Endothelial cell of umbilical vein (primary cell): ENCODE measurements at regions not wholly inside any gene's neighbourhood (a gene's known extent, or its start where the extent isn't known, plus 50 kb on each side); places are given as distances from the start of the nearest gene placed in this dataset.

Experiments
- BruUV-seq: library from RNA; stranded (reverse); fragments of 400-500 nt; replicated peaks from 2 replicates; lab custom pipeline; 2021; lab: Mats Ljungman, UMichigan
- CTCF ChIA-PET: fragments of 300-600, 350-600 bp; sonication (Branson Sonifier 250); formaldehyde crosslinking; loops from one replicate; lab custom pipeline; 2021; ENCODE audit warnings: antibody characterized with exemption, inconsistent platforms; lab: Charles Lee
- POLR2A ChIA-PET: fragments of 300-600, 350-600 bp; sonication (Branson Sonifier 250); formaldehyde crosslinking; loops from one replicate; lab custom pipeline; 2021; ENCODE audit warnings: antibody characterized with exemption, inconsistent platforms; lab: Charles Lee
- DNase-seq: peaks from one replicate; pipeline ENCODE4 v3.0.0-alpha.2; 2011; ENCODE audit warnings: low read depth, low spot score
- FAIRE-seq: peaks from 2 replicates; lab custom pipeline; 2011; peaks lifted over from hg19 to GRCh38; lab: Jason Lieb, UNC
- H2AFZ ChIP-seq: 2 replicates; pipeline ENCODE4 v1.6.0; 2012; ENCODE audit warnings: low read depth, low read length, control low read depth, inconsistent platforms
- H3K27ac ChIP-seq: 2 replicates; pipeline ENCODE4 v1.5.1; 2011; ENCODE audit warnings: low read depth, mild to moderate bottlenecking, control low read depth, low read length, moderate library complexity; ENCODE audit not compliant: insufficient read depth
- H3K27me3 ChIP-seq, 2 experiments: 2 replicates each; pipeline versions ENCODE4 v1.6.0 to v1.6.1; 2011; ENCODE audit warnings: low read length in 2 of 2, mixed read lengths in 1 of 2; ENCODE audit not compliant: control insufficient read depth in 2 of 2, insufficient read depth in 2 of 2
- H3K36me3 ChIP-seq, 2 experiments: 2 replicates in 1 of 2; 3 replicates in 1 of 2; pipeline ENCODE4 v1.5.1; 2011; ENCODE audit warnings: low read length in 2 of 2, mild to moderate bottlenecking in 1 of 2, moderate library complexity in 1 of 2; ENCODE audit not compliant: control insufficient read depth in 2 of 2, insufficient read depth in 2 of 2; ENCODE audit errors: extremely low read depth in 1 of 2
- H3K4me1 ChIP-seq: 3 replicates; pipeline ENCODE4 v1.5.1; 2011; ENCODE audit warnings: mild to moderate bottlenecking, low read length; ENCODE audit not compliant: control insufficient read depth, insufficient read depth; ENCODE audit errors: extremely low read depth
- H3K4me2 ChIP-seq: 2 replicates; pipeline ENCODE4 v1.6.1; 2011; ENCODE audit warnings: low read length, control low read depth, mixed read lengths; ENCODE audit not compliant: insufficient read depth
- H3K4me3 ChIP-seq, 3 experiments: fragments of 200-600 bp in 1 of 3; sonication (generic), shearing (Covaris generic) in 1 of 3; replicated peaks in 1 of 3; 2 replicates each; pipeline ENCODE4 v1.5.1; 2011 to 2016; ENCODE audit warnings: control low read depth in 3 of 3, low read length in 3 of 3, mild to moderate bottlenecking in 2 of 3, inconsistent platforms in 1 of 3, low read depth in 1 of 3, moderate library complexity in 1 of 3; ENCODE audit not compliant: insufficient read depth in 1 of 3
- H3K79me2 ChIP-seq: 2 replicates; pipeline ENCODE4 v1.6.0; 2012; ENCODE audit warnings: low read length, inconsistent platforms; ENCODE audit not compliant: control insufficient read depth, insufficient read depth
- H3K9ac ChIP-seq: replicated peaks from 2 replicates; pipeline ENCODE3; 2011; ENCODE audit warnings: low read length, control low read depth; ENCODE audit not compliant: insufficient read depth; ENCODE audit errors: extremely low read depth
- H3K9me1 ChIP-seq: replicated peaks from 3 replicates; pipeline ENCODE4 v1.6.0; 2011; ENCODE audit warnings: mild to moderate bottlenecking, low read length; ENCODE audit not compliant: control insufficient read depth, insufficient read depth; ENCODE audit errors: extremely low read depth
- H3K9me3 ChIP-seq: replicated peaks from 2 replicates; pipeline ENCODE4 v1.5.1; 2012; ENCODE audit warnings: low read length, inconsistent platforms; ENCODE audit not compliant: control insufficient read depth, insufficient read depth
- H4K20me1 ChIP-seq: replicated peaks from 2 replicates; pipeline ENCODE3; 2011; ENCODE audit warnings: mild to moderate bottlenecking, low read length; ENCODE audit not compliant: control insufficient read depth, insufficient read depth; ENCODE audit errors: extremely low read depth
- EZH2 ChIP-seq: IDR thresholded peaks from 2 replicates; pipeline ENCODE4 v1.6.1; 2012; ENCODE audit warnings: borderline replicate concordance, low read depth, mild to moderate bottlenecking, moderate library complexity, low read length, inconsistent platforms; ENCODE audit not compliant: severe bottlenecking
- FOS ChIP-seq: IDR thresholded peaks from 2 replicates; pipeline ENCODE4 v1.6.1; 2011; ENCODE audit warnings: mild to moderate bottlenecking, low read length, moderate library complexity, borderline replicate concordance; ENCODE audit not compliant: insufficient read depth
- JUN ChIP-seq: IDR thresholded peaks from 2 replicates; pipeline ENCODE4 v1.6.1; 2011; ENCODE audit warnings: borderline replicate concordance, low read depth; ENCODE audit not compliant: insufficient read length, insufficient read depth
- MYC ChIP-seq: IDR thresholded peaks from one replicate; pipeline ENCODE4 v1.6.1; 2011; ENCODE audit warnings: mild to moderate bottlenecking, low read depth, low read length
- POLR2A ChIP-seq: IDR thresholded peaks from 2 replicates; pipeline ENCODE4 v1.6.1; 2012; ENCODE audit warnings: low read depth, mild to moderate bottlenecking, control low read depth, low read length
- POLR2AphosphoS5 ChIP-seq: IDR thresholded peaks from 2 replicates; pipeline ENCODE4 v1.6.1; 2012; ENCODE audit warnings: low read depth, mild to moderate bottlenecking, control low read depth, low read length, moderate library complexity; ENCODE audit not compliant: insufficient read depth
- dilution Hi-C: fragments of 300-500 bp; cut with MboI; formaldehyde crosslinking; loops from one replicate; pipeline ENCODE4 v1.15.0; 2019; ENCODE audit warnings: low sequenced_read_pairs; ENCODE audit not compliant: extremely low pct_ligation_motif_present
- intact Hi-C: fragments of 100-400 bp; cut with micrococcal nuclease; formaldehyde crosslinking; loops from one replicate; pipeline ENCODE4 v1.10.0; 2022
- TF ChIP-seq, protein P1 (sequence below): IDR thresholded peaks from 2 replicates; pipeline ENCODE4 v1.6.1; 2011; ENCODE audit not compliant: insufficient read depth, insufficient read length
- TF ChIP-seq, protein P2 (sequence below), 2 donors: IDR thresholded peaks; 1 replicate in 1 of 2; 2 replicates in 1 of 2; pipeline ENCODE4 v1.5.1; 2011; ENCODE audit warnings: low read length in 2 of 2, mild to moderate bottlenecking in 2 of 2, moderate library complexity in 2 of 2, control low read depth in 1 of 2, inconsistent platforms in 1 of 2, low read depth in 1 of 2; ENCODE audit not compliant: insufficient read depth in 1 of 2; ENCODE audit errors: extremely low read depth in 1 of 2

DNA sequence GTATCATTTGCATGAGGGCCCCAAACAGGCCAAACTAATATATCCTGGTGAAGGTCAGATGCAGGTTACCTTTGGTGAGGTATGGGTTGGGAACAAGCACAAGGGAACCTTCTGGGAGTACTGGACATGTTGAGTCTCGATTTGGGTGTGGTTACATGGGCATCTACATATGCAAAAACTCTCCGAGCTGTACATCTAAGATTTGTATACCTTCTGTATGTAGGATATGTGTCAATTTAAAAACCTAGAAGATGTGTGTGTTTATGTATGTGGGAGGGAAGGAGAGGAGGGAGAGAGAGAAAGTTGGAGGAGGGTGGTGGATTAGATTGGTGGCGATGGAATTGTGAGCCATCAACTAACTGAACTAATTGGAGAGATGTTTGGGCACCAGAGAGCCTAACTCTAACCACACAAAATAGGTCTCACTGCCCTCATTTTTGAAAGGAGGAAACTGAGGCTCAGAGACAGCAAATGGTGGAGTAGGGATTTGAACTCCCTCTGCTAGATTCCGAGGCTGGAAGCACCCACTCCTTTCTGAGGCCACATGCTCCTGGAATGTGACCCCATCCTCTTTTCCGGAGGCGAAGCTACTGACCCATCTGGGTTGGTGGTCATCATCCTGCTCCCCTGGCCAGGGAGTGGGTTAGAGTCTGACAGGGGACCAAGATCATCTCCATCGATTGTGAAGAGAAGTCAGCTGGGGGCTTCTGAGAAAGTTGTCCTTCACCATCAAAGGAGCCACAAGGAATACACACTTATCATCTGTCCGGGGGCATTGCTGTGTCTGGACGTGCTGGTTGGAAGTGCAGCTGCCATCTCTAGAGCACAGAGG lies 107.3 kb upstream of the MYCN start:
- Histone ChIP-seq H3K27ac (no peak overlapping the region), H3K4me1 (no peaks in the 10 kb centered on the region), H4K20me1 (no peaks in the 10 kb centered on the region), H2AFZ (no peak overlapping the region), H3K9me1 (no peaks in the 10 kb centered on the region), H3K27me3 (no peaks in the 10 kb centered on the region), H3K36me3 (no peaks in the 10 kb centered on the region), H3K4me2 (no peak overlapping the region), H3K9ac (no peak overlapping the region), H3K9me3 (no peaks in the 10 kb centered on the region), H3K79me2 (no peaks in the 10 kb centered on the region), H3K4me3 (no peak overlapping the region)
- CTCF ChIA-PET = no interaction called here
- dilution Hi-C loops (no loop called here), intact Hi-C loops (no loop called here)
- DNase-seq (no peak), FAIRE-seq (no peak)
- BruUV-seq = no TSS peak
- POLR2A ChIA-PET = no interaction called here
- no peak for TF ChIP-seq JUN
- TF ChIP-seq, protein P1, sequence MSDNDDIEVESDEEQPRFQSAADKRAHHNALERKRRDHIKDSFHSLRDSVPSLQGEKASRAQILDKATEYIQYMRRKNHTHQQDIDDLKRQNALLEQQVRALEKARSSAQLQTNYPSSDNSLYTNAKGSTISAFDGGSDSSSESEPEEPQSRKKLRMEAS = no peak
- no peak for TF ChIP-seq POLR2AphosphoS5
- no peak for TF ChIP-seq POLR2A
- TF ChIP-seq EZH2 = no peak
- TF ChIP-seq, protein P2, sequence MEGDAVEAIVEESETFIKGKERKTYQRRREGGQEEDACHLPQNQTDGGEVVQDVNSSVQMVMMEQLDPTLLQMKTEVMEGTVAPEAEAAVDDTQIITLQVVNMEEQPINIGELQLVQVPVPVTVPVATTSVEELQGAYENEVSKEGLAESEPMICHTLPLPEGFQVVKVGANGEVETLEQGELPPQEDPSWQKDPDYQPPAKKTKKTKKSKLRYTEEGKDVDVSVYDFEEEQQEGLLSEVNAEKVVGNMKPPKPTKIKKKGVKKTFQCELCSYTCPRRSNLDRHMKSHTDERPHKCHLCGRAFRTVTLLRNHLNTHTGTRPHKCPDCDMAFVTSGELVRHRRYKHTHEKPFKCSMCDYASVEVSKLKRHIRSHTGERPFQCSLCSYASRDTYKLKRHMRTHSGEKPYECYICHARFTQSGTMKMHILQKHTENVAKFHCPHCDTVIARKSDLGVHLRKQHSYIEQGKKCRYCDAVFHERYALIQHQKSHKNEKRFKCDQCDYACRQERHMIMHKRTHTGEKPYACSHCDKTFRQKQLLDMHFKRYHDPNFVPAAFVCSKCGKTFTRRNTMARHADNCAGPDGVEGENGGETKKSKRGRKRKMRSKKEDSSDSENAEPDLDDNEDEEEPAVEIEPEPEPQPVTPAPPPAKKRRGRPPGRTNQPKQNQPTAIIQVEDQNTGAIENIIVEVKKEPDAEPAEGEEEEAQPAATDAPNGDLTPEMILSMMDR (IDR thresholded peaks at IDR 0.05; ENCODE audit: extremely low read depth in 1 of 2, insufficient read depth in 1 of 2, low read depth in 1 of 2, low read length in 2 of 2) = no peak
- no peak for TF ChIP-seq MYC
- TF ChIP-seq FOS = no peak
